HCT116 (cell line): ENCODE measurements at regions not wholly inside any gene's neighbourhood (a gene's known extent, or its start where the extent isn't known, plus 50 kb on each side); places are given as distances from the start of the nearest gene placed in this dataset.

Source experiments
- CEBPB ChIP-seq: IDR thresholded peaks from 2 replicates; pipeline ENCODE4 v1.6.1; 2012; ENCODE audit warnings: low read depth
- EGR1 ChIP-seq: IDR thresholded peaks from 2 replicates; pipeline ENCODE4 v1.6.1; 2012; ENCODE audit warnings: low read depth
- EZH2 ChIP-seq: fragments of 200-600 bp; sonication (generic); IDR thresholded peaks from 2 replicates; pipeline ENCODE4 v1.6.1; 2017; ENCODE audit warnings: antibody characterized with exemption, mixed run types
- POLR2A ChIP-seq: IDR thresholded peaks from 2 replicates; pipeline ENCODE4 v1.7.0; 2011; ENCODE audit warnings: borderline replicate concordance; ENCODE audit not compliant: insufficient read depth, insufficient read length; ENCODE audit errors: extremely low read depth
- POLR2AphosphoS5 ChIP-seq: IDR thresholded peaks from 2 replicates; pipeline ENCODE4 v1.6.1; 2011; ENCODE audit warnings: mild to moderate bottlenecking, low read depth, low read length, moderate library complexity
- SIN3A ChIP-seq: IDR thresholded peaks from 2 replicates; pipeline ENCODE4 v1.6.1; 2012; ENCODE audit warnings: low read depth
- SP1 ChIP-seq: IDR thresholded peaks from 2 replicates; pipeline ENCODE4 v1.6.1; 2012; ENCODE audit warnings: low read depth
- YY1 ChIP-seq: IDR thresholded peaks from 2 replicates; pipeline ENCODE4 v1.6.1; 2011; ENCODE audit warnings: low read length, low read depth, moderate library complexity, mild to moderate bottlenecking; ENCODE audit not compliant: insufficient replicate concordance; ENCODE audit errors: extremely low read depth
- TF ChIP-seq, protein P1 (sequence below): IDR thresholded peaks from 2 replicates; pipeline ENCODE4 v1.6.1; 2012; ENCODE audit warnings: low read depth
- TF ChIP-seq, protein P2 (sequence below), 3 experiments: fragments of 200-600 bp in 1 of 3; sonication (generic) in 1 of 3; IDR thresholded peaks in 2 of 3; conservative IDR thresholded peaks in 1 of 3; 2 replicates each; pipeline ENCODE4 v1.5.1; 2012 to 2017; ENCODE audit warnings: low read depth in 2 of 3, low read length in 2 of 3, antibody characterized with exemption in 1 of 3, borderline replicate concordance in 1 of 3, control low read depth in 1 of 3, mild to moderate bottlenecking in 1 of 3, mixed read lengths in 1 of 3, mixed run types in 1 of 3, moderate library complexity in 1 of 3; ENCODE audit not compliant: insufficient read depth in 1 of 3
- TF ChIP-seq, protein P3 (sequence below): IDR thresholded peaks from 2 replicates; pipeline ENCODE4 v1.6.1; 2012

DNA sequence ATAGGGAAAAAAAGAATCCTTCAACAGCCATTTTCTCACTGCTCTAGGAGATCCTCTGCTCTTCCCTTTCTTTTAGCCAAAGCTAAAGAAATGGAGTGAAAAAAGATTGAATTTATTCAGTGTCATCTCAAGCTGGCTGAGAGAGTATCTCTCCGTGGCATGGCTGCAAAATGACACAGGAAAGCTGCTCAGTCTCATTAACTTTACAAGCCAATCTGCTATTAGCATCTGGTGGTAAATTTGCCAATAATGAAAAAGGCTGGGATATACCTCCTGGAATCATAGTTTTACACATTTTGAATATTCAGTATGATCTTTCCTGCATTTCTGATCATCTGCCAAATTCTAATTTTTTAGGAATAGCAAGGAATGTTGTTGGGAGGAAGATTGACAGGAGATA lies 176.8 kb upstream of the CHRM3 start:
- TF ChIP-seq YY1 (no peak), POLR2A (no peak), CEBPB (no peak), EGR1 (no peak), SP1 (no peak), EZH2 (no peak), POLR2AphosphoS5 (no peak), SIN3A (no peak)
- TF ChIP-seq, protein P1, sequence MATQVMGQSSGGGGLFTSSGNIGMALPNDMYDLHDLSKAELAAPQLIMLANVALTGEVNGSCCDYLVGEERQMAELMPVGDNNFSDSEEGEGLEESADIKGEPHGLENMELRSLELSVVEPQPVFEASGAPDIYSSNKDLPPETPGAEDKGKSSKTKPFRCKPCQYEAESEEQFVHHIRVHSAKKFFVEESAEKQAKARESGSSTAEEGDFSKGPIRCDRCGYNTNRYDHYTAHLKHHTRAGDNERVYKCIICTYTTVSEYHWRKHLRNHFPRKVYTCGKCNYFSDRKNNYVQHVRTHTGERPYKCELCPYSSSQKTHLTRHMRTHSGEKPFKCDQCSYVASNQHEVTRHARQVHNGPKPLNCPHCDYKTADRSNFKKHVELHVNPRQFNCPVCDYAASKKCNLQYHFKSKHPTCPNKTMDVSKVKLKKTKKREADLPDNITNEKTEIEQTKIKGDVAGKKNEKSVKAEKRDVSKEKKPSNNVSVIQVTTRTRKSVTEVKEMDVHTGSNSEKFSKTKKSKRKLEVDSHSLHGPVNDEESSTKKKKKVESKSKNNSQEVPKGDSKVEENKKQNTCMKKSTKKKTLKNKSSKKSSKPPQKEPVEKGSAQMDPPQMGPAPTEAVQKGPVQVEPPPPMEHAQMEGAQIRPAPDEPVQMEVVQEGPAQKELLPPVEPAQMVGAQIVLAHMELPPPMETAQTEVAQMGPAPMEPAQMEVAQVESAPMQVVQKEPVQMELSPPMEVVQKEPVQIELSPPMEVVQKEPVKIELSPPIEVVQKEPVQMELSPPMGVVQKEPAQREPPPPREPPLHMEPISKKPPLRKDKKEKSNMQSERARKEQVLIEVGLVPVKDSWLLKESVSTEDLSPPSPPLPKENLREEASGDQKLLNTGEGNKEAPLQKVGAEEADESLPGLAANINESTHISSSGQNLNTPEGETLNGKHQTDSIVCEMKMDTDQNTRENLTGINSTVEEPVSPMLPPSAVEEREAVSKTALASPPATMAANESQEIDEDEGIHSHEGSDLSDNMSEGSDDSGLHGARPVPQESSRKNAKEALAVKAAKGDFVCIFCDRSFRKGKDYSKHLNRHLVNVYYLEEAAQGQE = no peak
- TF ChIP-seq, protein P2, sequence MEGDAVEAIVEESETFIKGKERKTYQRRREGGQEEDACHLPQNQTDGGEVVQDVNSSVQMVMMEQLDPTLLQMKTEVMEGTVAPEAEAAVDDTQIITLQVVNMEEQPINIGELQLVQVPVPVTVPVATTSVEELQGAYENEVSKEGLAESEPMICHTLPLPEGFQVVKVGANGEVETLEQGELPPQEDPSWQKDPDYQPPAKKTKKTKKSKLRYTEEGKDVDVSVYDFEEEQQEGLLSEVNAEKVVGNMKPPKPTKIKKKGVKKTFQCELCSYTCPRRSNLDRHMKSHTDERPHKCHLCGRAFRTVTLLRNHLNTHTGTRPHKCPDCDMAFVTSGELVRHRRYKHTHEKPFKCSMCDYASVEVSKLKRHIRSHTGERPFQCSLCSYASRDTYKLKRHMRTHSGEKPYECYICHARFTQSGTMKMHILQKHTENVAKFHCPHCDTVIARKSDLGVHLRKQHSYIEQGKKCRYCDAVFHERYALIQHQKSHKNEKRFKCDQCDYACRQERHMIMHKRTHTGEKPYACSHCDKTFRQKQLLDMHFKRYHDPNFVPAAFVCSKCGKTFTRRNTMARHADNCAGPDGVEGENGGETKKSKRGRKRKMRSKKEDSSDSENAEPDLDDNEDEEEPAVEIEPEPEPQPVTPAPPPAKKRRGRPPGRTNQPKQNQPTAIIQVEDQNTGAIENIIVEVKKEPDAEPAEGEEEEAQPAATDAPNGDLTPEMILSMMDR (IDR thresholded peaks at IDR 0.05 in 2 of 3, conservative IDR thresholded peaks at IDR 0.05 in 1 of 3; ENCODE audit: borderline replicate concordance in 1 of 3, insufficient read depth in 1 of 3, low read depth in 2 of 3, low read length in 2 of 3) = no peak
- TF ChIP-seq, protein P3, sequence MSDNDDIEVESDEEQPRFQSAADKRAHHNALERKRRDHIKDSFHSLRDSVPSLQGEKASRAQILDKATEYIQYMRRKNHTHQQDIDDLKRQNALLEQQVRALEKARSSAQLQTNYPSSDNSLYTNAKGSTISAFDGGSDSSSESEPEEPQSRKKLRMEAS = no peak
